ENCODE measurements at regions not wholly inside any gene's neighbourhood (a gene's known extent, or its start where the extent isn't known, plus 50 kb on each side); places are given as distances from the start of the nearest gene placed in this dataset.

DNA sequence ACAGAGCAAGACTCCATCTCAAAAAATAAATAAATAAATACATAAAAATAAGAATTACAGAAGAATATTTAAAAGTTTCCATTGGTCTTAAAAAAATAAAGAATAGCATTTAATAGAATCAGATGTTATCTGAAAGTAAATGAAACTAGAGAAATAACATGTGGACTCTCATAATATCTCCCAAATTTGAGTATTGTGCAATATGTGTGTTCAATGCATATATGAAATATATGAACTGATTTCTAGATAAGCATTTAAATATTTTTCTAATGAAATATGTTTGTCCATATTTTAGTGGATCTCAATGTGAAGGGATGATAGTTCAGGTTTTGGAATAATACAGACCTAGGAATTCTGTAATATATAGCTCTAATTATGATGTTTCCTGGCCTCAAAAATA, 265.9 kb upstream of the PMFBP1 start:
- no peak overlapping the region for H2AK5ac ChIP-seq (ENCODE audit: low read depth, low read length)
- no peak overlapping the region for H3K9ac ChIP-seq (replicated peaks in 1 of 4; ENCODE audit: extremely low read depth in 1 of 4, low read depth in 3 of 4, low read length in 3 of 4)
- no peak overlapping the region for H3K4me2 ChIP-seq (ENCODE audit: insufficient read depth in 1 of 2, low read depth in 2 of 2, low read length in 2 of 2)
- no peak overlapping the region for H3K18ac ChIP-seq (ENCODE audit: extremely low read depth, low read length)
- H2BK20ac ChIP-seq (ENCODE audit: low read length), result no peak overlapping the region
- POLR2A ChIA-PET (ENCODE audit: partially characterized antibody), result no interaction called here
- no peak overlapping the region for H3K56ac ChIP-seq (replicated peaks; ENCODE audit: insufficient read length, low read depth, low read length)
- H4K8ac ChIP-seq (ENCODE audit: extremely low read depth, insufficient read depth, low read length), result no peak overlapping the region
- no peak overlapping the region for H3K14ac ChIP-seq (ENCODE audit: insufficient read length)
- H3K27ac ChIP-seq (ENCODE audit: low read depth, low read length), result no peak overlapping the region
- no peak overlapping the region for H2BK12ac ChIP-seq (ENCODE audit: low read depth, low read length)
- H3K9me3 ChIP-seq (ENCODE audit: insufficient read depth in 2 of 2, low read depth in 1 of 2, low read length in 1 of 2), result peaks cover 13 to 23% of the 10 kb centered on the region in 2 experiments; a peak in 2 of 4 replicates
- no peak overlapping the region for H2AFZ ChIP-seq (ENCODE audit: low read length)
- no peaks in the 10 kb centered on the region for H3K79me2 ChIP-seq (ENCODE audit: control insufficient read depth in 1 of 2, insufficient read depth in 2 of 2, low read length in 2 of 2)
- no peak overlapping the region for H2BK15ac ChIP-seq (ENCODE audit: low read length)
- DNase-seq (ENCODE audit: low read depth in 1 of 2, low spot score in 2 of 2) (no peak), FAIRE-seq (no peak)
- H3K4me3 ChIP-seq (ENCODE audit: extremely low read depth in 1 of 4, insufficient read depth in 2 of 4, low read depth in 3 of 4, low read length in 4 of 4), result no peak overlapping the region
- H3K79me1 ChIP-seq (ENCODE audit: low read depth, low read length), result no peaks in the 10 kb centered on the region
- no peak overlapping the region for H2BK120ac ChIP-seq (replicated peaks; ENCODE audit: low read depth, low read length)
- no peaks in the 10 kb centered on the region for H4K20me1 ChIP-seq (replicated peaks in 1 of 2; ENCODE audit: control insufficient read depth in 1 of 2, insufficient read depth in 2 of 2, low read length in 2 of 2)
- H4K91ac ChIP-seq (replicated peaks; ENCODE audit: insufficient read length, low read length), result no peak overlapping the region
- no peak overlapping the region for H3K23ac ChIP-seq (ENCODE audit: insufficient read length)
- H3K23me2 ChIP-seq (ENCODE audit: low read depth, low read length), result no peaks in the 10 kb centered on the region
- no peaks in the 10 kb centered on the region for H3K4me1 ChIP-seq (replicated peaks in 1 of 4; ENCODE audit: control insufficient read depth in 3 of 4, insufficient read depth in 4 of 4, low read length in 3 of 4)
- no peak overlapping the region for H4K5ac ChIP-seq (ENCODE audit: insufficient read length, low read depth, low read length)
- no peaks in the 10 kb centered on the region for H3K36me3 ChIP-seq (ENCODE audit: control insufficient read depth in 2 of 4, insufficient read depth in 4 of 4, low read length in 3 of 4)
- TF ChIP-seq NANOG (IDR thresholded peaks at IDR 0.05; ENCODE audit: insufficient read depth, low read depth, low read length, poor library complexity, severe bottlenecking), result no peak
- no peaks in the 10 kb centered on the region for H3K27me3 ChIP-seq (replicated peaks in 1 of 4; ENCODE audit: control insufficient read depth in 3 of 4, extremely low read depth in 1 of 4, insufficient read depth in 3 of 4, low read length in 3 of 4)
- H3K4ac ChIP-seq (replicated peaks; ENCODE audit: insufficient read length, low read depth, low read length), result no peak overlapping the region
- CTCF ChIA-PET (ENCODE audit: partially characterized antibody), result no interaction called here
- no peak overlapping the region for H2BK5ac ChIP-seq (ENCODE audit: low read depth, low read length)
